GM19043 (cell line): ENCODE measurements at regions not wholly inside any gene's neighbourhood (a gene's known extent, or its start where the extent isn't known, plus 50 kb on each side); places are given as distances from the start of the nearest gene placed in this dataset.

Source experiments
- ATAC-seq: cut with Tn5 transposase; IDR thresholded peaks from one replicate; pipeline ENCODE4 v1.9.1; 2021; ENCODE audit warnings: low read depth; ENCODE audit not compliant: unreplicated experiment

DNA sequence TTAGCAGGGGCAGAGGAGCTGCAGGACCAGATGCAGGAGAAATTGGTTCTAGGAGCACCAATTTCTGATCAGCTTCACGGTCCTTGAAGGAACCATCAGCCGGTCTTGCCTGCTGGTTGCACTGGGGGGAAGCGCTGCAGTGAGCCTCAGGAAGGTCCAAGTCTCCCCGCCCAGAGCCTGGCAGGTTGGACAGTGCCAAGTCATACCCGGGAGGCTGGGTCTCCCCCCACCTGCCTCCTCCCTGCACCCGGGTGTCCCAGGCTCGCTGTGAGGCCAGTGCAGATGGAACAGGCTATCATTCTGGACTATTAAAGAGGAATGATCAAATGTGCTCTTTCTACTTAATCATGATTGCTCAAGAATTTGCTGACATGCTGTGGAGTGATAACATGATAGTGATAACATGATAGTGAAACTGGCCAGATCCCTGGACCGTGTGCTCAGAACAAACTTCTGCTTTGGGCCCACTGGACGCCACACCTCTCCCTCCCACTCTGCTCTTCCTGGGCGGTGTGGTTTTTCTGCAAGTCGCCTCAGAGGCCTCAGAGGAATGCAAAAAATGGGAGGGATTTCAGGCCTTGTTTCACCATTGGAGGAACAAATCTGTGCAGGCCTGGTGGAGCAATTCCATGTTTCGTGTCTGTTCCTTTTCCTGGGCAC is 236.0 kb downstream of the IRF8 start:
- ATAC-seq, result no peak

- ATAC-seq, result no peak
Measured at GRCh38 chr16:86137359-86137758, 238.4 kb downstream of the IRF8 start.

GRCh38 chr16:86138121-86139085 is 239.4 kb downstream of the IRF8 start:
- ATAC-seq, result no peak

DNA sequence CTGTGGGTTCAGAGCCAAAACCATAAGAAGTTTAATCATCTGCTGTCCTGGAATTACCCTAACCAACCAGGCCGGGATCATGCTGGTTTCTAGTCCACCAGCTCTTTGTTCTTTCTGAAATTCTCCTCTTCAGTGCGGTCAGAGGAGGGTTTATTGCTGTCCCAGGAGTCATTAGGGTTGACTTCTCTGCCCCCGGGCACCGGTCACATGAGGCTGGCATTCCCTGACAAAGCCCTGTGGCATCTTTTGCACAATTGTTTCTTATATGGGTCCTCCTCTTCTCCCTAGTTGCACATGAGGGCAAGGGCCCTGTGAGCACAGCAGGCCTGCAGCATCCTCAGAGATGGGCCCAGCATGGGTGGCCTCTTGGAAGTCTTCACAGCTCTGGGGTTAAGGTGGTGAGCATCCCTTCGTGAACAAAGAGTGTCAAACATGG is 243.9 kb downstream of the IRF8 start:
- no peak for ATAC-seq

DNA sequence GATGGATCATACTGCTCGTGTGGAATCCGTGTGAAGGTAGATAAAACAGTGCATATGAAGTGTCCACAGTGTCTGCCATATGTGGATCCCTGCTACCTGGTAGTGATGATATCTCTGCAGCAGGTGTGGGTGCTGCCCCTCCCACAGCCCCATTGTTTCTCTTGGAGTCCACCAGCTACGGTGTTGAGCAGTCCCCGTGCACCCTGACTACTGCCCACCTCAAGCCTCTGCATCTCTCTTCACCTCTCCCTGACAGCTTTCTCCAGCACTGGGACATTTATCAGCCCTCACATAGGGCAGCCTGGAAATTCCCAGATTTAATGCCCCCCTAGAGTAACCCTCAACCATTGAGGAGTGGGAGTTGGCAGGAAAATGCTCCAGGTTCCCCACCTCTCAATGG is 244.7 kb downstream of the IRF8 start:
- ATAC-seq, result no peak

DNA sequence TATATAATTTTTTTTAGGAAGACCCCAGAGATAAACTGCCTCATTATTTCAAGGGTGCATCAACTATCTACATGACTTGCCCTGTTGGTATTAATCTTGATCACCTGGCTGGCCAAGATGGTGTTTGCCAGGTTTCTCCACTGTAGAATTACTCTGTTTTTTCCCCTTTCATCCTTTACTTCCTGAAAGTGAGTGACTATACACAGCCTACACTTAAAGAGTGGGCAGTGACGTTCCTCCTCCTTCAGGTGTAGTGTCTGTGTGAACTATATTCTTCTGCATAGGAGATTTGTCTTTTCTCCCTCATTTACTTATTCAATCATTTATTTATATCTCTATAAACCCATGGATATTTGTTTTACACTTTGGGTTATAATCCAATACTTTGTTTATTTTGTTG is 246.7 kb downstream of the IRF8 start:
- no peak for ATAC-seq

- no peak for ATAC-seq
Measured at GRCh38 chr16:86150641-86151238, 251.8 kb downstream of the IRF8 start.

GRCh38 chr16:86151239-86151851 is 252.4 kb downstream of the IRF8 start:
- no peak for ATAC-seq

- no peak for ATAC-seq
Measured at GRCh38 chr16:86156155-86156554, 257.2 kb downstream of the IRF8 start.

DNA sequence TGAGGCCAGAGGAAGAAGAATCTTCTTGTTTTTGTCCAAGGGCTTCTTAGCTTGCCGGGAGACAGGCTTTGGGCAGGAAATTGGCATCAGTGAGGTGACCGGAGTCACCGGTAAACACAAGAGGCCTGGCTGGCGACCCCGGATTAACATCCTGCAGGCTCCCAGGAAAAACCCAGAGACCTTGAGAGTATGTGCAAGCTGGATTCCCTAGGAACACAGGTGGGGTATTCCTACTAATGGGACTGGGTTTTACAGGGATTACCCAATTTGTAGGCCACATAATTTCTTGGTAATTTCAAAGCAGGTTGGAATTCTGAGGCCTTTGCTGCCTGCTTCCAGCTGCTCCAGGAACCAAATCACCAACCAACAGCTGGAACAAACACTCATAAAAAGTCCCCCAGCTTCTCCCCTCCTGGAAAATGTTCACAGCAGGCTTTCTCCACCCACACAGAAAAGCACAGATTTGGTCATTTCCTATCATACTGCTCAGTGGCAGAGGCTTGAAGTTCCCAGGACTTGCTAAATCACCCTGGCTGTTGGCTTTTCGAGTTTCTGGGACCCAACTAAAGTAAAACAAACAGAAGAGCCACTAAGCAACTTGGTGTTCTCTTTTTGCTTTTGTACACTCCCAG is 258.8 kb downstream of the IRF8 start:
- no peak for ATAC-seq

DNA sequence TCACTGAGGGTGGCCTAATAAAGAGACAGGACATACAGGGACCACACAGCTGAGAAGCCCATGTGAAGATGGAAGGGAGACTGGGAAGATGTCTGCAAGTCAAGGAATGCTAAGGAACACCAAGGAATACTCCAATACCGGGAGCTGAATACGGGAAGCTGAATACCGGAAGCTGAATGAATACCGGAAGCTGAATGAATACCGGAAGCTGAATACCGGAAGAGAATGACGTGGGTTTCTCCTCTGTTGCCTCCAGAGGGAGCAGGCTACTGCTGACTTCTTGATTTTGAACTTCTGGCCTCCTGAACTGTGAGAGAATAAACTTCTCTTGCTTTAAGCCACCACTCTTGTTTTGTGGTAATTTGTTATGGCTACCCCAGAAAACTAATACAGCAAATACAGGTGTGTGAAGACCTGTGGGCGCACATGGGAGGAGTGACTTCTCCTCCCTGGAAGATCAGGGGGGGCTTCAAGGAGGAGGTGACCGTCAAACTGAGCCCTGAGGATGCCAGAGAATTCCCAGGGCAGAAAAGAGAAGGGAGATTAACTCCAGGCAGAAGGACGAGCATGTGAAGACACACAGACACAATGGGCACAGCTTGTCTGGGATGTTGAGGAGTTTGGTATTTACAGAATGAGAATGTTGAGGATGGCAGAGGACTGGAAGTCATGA is 259.9 kb downstream of the IRF8 start:
- no peak for ATAC-seq

- no peak for ATAC-seq
Measured at GRCh38 chr16:86165479-86165878, 266.5 kb downstream of the IRF8 start.

DNA sequence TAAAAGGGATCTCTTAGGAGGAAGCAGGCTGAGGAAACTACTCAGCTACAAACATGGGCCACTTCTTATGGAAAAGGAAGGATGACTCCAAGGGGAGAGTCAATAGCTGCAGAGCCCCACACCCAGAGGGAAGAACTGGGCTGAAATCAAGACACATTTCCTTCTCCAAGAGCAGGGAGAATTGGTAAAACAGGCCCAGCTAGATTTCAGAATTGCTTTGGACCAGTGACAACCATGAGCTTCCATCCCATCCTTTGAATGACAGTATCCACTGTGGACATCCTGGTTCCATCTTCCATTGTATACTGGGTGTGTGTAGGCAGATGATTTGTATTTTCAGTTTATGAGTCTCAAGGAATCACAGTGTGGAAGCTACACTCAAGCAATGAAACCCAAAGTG is 267.5 kb downstream of the IRF8 start:
- no peak for ATAC-seq

DNA sequence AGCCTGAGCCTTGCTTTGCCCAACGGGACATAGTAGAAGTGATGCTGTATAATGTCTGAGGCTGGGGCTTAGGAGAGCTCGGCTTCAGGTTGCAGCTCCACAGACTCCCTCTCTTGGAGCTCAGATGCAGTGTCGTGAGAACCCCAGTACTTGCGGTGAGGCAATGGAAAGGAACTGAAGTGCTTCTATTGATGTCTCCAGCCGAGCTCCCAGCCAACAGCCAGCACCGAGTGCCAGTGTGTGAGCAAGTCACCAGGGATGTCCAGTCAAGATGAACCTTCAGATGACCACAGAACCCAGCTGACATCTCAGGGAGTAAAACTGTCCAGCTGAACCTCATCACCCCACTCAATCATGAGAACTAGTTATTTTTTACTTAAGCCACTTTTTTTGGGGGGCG is 268.1 kb downstream of the IRF8 start:
- ATAC-seq, result no peak

- no peak for ATAC-seq
Measured at GRCh38 chr16:86170720-86171119, 271.8 kb downstream of the IRF8 start.

- no peak for ATAC-seq
Measured at GRCh38 chr16:86171329-86171728, 272.4 kb downstream of the IRF8 start.

GRCh38 chr16:86175816-86176215 is 276.9 kb downstream of the IRF8 start:
- no peak for ATAC-seq

DNA sequence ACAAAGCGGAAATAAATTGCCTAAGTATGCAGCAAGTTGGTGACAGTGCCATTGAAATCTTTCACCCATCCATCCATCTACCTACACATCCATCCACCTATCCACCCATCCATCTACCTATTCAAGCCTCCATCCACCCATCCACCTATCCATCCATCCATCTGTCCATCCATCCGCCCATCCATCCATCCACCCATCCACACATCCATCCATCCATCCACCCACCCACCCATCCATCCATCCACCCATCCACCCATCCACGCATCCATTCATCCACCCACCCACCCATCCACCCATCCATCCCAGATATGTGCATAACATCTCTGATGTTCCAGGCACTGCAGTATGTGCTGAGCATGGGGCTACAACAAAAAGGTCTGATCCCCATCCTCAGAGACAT is 277.5 kb downstream of the IRF8 start:
- ATAC-seq, result no peak

DNA sequence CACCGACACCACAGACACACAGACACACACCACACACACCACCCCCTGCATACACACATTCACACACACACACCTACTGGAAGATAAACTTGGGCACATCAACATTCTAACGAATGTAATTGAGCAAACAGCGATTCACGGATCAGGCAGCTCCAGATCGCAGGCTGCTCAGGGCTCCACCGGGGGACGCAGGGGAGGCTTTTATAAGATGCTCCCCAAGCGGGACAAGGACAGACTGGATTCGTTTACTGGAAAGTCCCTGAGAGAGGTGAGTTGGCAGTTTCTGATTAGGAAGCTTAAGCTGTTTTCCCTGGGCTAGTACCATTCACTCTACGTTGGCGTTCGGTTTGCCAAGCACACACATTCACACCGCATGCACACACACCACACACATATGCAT is 281.3 kb downstream of the IRF8 start:
- no peak for ATAC-seq

DNA sequence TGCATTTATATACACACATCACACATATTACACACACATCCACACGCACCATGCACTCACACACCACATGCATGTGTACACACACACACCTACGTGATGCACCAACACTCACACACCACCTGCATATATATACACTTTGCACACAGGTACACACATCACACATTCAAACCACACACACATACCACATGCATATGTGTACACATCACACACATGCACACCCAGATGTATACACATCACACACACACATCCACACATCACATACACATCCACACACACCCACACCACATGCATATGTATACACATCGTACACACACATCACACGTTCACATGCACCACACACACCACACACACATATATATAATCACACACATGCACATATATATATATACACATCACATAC is 281.8 kb downstream of the IRF8 start:
- no peak for ATAC-seq
